ENCODE measurements at regions not wholly inside any gene's neighbourhood (a gene's known extent, or its start where the extent isn't known, plus 50 kb on each side); places are given as distances from the start of the nearest gene placed in this dataset.

- TF ChIP-seq CTCF (IDR thresholded peaks at IDR 0.05), result no peak
- TF ChIP-seq POLR2A (IDR thresholded peaks at IDR 0.05), result no peak
Observed at GRCh38 chr9:80885894-80886293, 803.5 kb downstream of the TLE1 start.

Data from body of pancreas (tissue), 4 donors.